GM19463 (cell line): ENCODE measurements at regions not wholly inside any gene's neighbourhood (a gene's known extent, or its start where the extent isn't known, plus 50 kb on each side); places are given as distances from the start of the nearest gene placed in this dataset.
A peak's percentile ranks its signal among the peaks of the same experiment; 100 is the strongest.

Experiments used
- ATAC-seq: cut with Tn5 transposase; IDR thresholded peaks from one replicate; pipeline ENCODE4 v1.9.1; 2021; ENCODE audit warnings: mild to moderate bottlenecking, moderate library complexity; ENCODE audit not compliant: unreplicated experiment

DNA sequence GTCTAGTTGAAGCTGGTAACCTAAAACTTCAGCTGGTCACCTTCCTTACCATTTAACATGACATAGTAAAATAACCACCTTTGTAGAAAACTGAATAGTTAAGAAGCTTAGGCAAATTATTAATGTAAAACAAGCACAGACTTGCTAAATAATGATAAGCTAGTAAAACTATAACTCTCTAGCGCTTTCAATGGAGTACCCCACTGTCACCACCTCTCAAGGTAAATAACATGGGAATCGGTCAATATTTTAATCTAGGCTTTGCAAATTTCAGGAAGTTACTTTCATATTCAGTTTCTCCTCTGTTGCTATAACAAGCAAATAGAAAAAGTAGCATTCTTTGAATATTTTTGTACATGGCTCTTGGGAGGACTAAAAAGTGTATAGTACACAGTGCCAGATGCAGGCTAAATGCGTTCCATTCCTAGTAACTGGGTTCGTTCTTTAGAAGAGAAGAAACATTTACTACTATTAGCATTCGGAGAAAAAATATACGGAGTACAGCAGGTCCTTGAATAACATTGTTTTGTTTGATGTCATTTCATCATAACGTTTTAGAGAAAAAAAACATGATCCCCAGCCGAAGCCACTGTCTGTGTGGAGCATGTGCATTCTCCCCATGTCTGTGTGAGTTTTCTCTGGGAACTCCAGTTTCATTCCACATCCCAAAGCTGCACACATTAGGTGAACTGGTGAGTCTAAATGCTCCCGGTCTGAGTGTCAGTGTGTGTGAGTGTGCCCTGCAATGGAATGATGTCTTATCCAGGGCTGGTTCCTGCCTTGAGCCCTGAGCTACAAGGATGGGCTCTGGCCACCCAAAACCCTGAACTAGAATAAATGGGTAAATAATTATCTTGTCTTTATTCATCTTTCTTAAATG, 52.5 kb downstream of the EPRS1 start:
- ATAC-seq: no peak

GRCh38 chr1:219991919-219992318, 54.4 kb downstream of the EPRS1 start:
- no peak for ATAC-seq

DNA sequence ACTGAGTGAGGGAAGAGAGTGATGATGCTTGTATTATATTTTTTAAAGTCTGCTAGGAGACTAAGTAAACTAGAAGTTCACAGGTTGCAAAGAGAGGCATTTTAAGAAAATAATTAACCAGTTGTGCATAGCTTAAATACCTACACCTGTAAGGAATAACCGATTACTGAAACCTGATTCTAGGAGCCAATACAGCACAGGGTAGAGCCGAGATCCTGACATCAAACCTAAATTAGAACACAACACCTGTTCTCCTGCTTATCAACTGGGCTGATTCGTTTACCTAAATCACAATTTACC, 54.8 kb downstream of the EPRS1 start:
- no peak for ATAC-seq

- no peak for ATAC-seq
Observed at GRCh38 chr1:219990782-219991510, 55.4 kb downstream of the EPRS1 start.

DNA sequence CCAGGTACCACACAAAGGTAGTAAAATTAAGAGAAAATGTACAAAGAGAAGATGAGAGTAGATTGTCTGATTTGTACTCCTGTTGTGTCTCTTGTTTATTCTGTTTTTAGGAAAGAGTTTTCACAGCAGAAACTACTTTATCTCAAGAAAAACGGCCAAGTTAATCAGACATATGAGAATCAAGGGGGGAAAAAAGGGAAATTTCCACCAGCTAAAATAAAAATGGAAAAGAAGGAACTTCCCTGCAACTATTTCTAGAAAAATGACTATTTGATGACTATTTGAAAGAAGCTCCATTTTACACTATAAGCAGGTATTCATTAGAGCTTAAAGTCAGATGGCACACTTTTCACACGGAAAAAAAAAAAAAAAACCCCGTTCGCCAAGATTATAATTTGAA, 56.5 kb downstream of the EPRS1 start:
- no peak for ATAC-seq

GRCh38 chr1:219988818-219989217, 57.5 kb downstream of the EPRS1 start:
- no peak for ATAC-seq

- peak; percentile 66 for ATAC-seq
Observed at GRCh38 chr1:219988387-219988786, 57.9 kb downstream of the EPRS1 start.

- no peak for ATAC-seq
Observed at GRCh38 chr1:219987325-219987724, 59.0 kb upstream of the SLC30A10 start.

GRCh38 chr1:219985169-219985568, 56.8 kb upstream of the SLC30A10 start:
- no peak for ATAC-seq
